Sciatic nerve (tissue), 2 donors: ENCODE measurements at regions not wholly inside any gene's neighbourhood (a gene's known extent, or its start where the extent isn't known, plus 50 kb on each side); places are given as distances from the start of the nearest gene placed in this dataset.
"Not testable (repeated sequence)": the region's sequence is repeated elsewhere in the genome, so short reads cannot be mapped to it uniquely, and the experiment has no call there.

Source experiments
- ATAC-seq: fragments of 200-7000 bp; cut with Tn5 transposase; one replicate; pipeline ENCODE4 v1.9.1; 2020; ENCODE audit warnings: mild to moderate bottlenecking, moderate library complexity
- DNase-seq: peaks from one replicate; pipeline ENCODE4 v3.0.0-alpha.2; 2020; ENCODE audit warnings: low spot score
- intact Hi-C: fragments of 100-400 bp; cut with DNase I; formaldehyde crosslinking; loops from one replicate; pipeline ENCODE4 v1.14.2; 2022
- donor health status: DM: no; HTN: no; CAD: no.
- donor health status: DM: no; HTN: no; CAD: no.

GRCh38 chr5:1732238-1732941 lies 67.2 kb downstream of the MRPL36 start:
- DNase-seq (peak; percentile 31), ATAC-seq (no peak)
- intact Hi-C loops, result no loop called here

DNA sequence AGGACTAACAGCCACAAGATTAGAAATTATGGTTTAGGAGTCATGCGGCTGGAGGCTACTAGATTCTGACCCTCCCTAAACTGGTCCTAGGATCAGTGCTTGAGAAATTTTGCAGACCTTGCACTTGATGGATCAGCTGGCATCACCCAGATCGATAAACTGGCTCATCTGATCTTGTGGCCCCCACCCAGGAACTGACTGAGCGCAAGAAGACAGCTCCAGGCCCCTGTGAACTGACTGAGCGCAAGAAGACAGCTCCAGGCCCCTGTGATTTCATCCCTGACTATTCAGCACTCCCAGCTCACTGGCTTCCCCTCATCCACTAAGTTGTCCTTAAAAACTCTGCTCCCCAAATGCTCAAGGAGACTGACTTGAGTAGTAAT lies 67.8 kb downstream of the MRPL36 start:
- ATAC-seq, DNase-seq, intact Hi-C loops: not testable (repeated sequence)

DNA sequence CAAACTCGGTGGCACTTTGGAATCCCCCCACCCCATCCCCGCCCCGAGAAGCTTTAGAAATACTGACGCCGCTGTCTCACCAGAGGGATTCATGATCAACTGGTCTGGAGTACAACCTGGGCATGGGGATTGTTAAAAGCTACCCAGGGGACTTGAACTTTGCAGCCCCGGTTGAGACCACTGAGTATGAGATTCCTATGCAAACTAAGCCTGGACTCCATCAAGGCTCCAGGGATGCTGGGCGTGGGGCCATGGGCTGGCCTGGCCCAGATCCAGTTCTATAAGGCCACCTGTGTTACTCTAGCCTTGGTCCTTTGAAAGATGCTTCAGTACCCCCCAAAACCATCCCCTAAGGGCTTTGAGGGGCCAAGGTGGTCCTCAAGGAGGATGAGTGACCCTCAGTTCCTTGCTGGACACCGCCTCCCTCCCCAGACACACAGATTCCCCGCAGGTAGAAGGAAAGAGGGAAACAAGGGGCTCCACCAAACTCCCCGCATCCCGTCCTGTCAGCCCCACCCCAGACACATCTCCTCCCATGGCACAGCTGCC lies 68.5 kb downstream of the MRPL36 start:
- intact Hi-C loops, result no loop called here
- DNase-seq (no peak), ATAC-seq (no peak)

- intact Hi-C loops, result no loop called here
- DNase-seq, result peak; percentile 37
- no peak for ATAC-seq
Measured at GRCh38 chr5:1730487-1730847, 69.2 kb downstream of the MRPL36 start.

GRCh38 chr5:1729641-1730486 lies 69.8 kb downstream of the MRPL36 start:
- DNase-seq (peak; percentile 32), ATAC-seq (no peak)
- intact Hi-C loops, result no loop called here

- ATAC-seq, result no peak
- DNase-seq, result peak; percentile 36
- intact Hi-C loops, result no loop called here
Measured at GRCh38 chr5:1728846-1729245, 70.8 kb downstream of the MRPL36 start.

DNA sequence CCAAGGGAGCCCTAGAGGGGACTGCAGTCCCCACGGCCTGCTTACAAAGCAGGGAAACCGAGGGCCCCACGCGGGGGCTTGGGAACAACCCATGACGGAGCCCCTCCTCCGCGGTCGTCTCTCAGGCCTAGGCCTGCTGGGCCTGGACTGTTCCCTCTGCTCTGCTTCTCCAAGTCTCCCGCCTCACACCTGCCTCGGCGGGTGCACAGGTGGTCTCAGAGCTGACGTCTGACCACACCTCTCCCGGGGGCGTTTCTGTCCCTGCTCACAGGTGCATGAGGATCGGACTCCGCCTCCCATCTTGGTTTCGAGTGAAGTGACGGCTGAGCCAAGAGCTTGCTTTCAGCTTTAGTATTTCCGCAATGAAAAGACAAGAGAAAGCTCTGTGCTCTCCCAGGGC lies 72.1 kb downstream of the MRPL36 start:
- no peak for ATAC-seq
- DNase-seq, result peak; percentile 53
- intact Hi-C loops, result no loop called here

DNA sequence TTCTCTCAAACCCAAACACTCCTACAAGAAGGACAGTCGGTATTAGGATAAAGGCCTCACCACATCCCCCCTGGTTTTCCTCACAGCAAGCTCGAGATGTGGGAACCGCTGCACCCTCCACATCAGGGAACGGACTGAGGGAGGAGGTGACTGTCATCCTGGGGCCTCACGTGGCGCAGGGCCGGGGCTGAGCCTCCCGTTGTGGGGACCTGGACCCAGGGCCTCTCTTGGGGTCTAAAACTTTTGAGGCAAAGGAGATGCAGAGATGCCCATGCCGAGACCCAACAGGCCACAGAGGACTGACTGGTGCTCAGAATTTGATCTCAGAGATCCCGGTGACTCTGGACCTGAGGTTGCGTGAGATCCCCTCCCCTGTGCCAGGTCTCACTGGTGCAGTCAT lies 72.7 kb downstream of the MRPL36 start:
- DNase-seq, result peak; percentile 49
- ATAC-seq, result no peak
- intact Hi-C loops, result no loop called here

- DNase-seq, result peak; percentile 19
- intact Hi-C loops, result no loop called here
- no peak for ATAC-seq
Measured at GRCh38 chr5:1726469-1726865, 73.2 kb downstream of the MRPL36 start.

DNA sequence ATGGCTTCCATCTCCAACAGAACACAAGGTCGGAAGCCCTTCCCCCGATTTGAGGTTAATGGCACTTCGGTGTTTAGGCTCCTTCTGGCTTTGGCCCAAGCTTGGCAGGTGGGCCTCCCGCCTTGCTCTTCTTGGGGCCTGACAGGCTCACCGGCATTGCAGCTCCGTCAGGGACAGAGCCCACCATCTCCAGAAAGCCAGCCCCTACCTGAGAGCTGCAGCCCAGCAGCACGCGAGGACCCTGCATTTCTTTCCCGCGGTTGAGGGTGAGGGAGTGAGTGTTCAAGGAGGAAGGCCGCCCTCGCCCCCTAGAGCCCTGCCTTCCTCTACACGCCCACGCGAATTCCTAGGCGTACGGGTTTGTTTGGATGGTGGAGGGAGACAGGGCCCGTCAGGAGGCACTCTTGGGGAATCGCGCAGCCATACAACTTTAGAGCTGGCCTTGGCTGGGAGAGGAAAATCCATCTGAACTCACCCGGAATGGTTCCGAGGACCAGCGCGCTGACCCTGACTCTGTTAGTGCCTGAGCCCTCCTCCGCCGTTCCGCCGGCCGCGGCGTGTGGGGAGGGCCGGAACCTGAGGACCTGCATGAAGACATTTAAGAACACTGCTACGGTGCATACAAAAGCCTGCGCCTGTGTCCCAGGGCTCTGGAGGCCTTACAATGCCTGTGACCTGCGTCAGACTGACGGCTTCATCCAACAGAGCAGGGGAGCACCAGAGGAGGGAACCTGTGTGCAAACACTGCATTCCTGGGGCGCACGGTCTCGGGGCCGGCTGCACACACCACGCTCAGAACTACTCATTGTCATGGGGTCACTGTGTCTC lies 73.8 kb downstream of the MRPL36 start:
- intact Hi-C loops, result no loop called here
- ATAC-seq, result no peak
- peak; percentile 47 for DNase-seq

GRCh38 chr5:1724822-1725602 lies 74.6 kb downstream of the MRPL36 start:
- no peak for ATAC-seq
- intact Hi-C loops, result no loop called here
- DNase-seq, result peak; percentile 39

- DNase-seq (peak; percentile 22), ATAC-seq (no peak)
- intact Hi-C loops, result no loop called here
Measured at GRCh38 chr5:1723957-1724821, 75.4 kb downstream of the MRPL36 start.

DNA sequence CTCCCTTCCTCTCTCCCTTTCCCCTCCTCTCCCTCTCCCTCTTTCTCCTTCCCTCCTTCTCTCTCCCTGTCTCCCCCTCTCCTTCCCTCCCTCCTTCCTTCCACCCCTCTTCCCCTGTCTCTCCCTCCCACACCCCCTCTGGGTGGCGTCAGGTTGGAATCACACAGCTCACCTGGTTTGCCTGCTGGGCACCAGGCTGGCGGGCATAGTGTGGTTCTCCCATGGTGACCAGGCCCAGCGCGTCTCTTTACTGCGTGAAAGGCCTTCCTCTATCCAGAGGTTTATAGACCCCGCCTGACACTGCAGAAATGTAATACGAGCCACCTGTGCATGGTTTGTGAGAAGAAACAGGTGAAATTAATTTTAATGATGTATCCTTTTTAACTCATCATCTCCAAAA lies 76.2 kb downstream of the MRPL36 start:
- intact Hi-C loops, result no loop called here
- DNase-seq, result no peak
- no peak for ATAC-seq

DNA sequence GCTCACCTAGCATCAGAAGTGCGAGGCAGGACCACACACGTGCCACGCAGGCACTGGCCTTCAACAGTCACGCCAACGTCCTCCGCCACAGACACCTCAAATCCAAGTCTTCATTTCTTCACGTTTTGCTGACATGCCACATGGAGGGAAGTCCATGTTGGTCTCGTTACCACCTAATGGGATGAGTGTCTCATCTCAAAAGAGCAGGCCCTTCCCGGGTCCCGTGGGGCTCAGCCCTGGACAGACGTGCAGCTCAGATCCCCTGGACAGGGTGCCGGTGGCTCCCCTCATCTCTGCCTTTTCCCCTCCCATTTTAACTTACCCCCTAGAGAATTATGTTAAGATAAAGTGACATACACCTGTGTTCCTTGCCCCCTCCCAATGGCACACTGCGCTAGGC lies 76.8 kb downstream of the MRPL36 start:
- ATAC-seq (no peak), DNase-seq (peak; percentile 23)
- intact Hi-C loops, result no loop called here

- ATAC-seq (no peak), DNase-seq (no peak)
- intact Hi-C loops, result no loop called here
Measured at GRCh38 chr5:1720396-1721110, 79.1 kb downstream of the MRPL36 start.

- intact Hi-C loops, result no loop called here
- no peak for DNase-seq
Measured at GRCh38 chr5:1719860-1720259, 79.8 kb downstream of the MRPL36 start.

GRCh38 chr5:1718669-1719068 lies 81.0 kb downstream of the MRPL36 start:
- ATAC-seq (no peak), DNase-seq (no peak)
- intact Hi-C loops, result no loop called here

More at GRCh38 chr5:1719860-1720259, 79.8 kb downstream of the MRPL36 start:
- no peak for ATAC-seq
